Choroid plexus epithelial cell (primary cell): ENCODE measurements at regions not wholly inside any gene's neighbourhood (a gene's known extent, or its start where the extent isn't known, plus 50 kb on each side); places are given as distances from the start of the nearest gene placed in this dataset.
A peak's percentile ranks its signal among the peaks of the same experiment; 100 is the strongest.

Source experiments
- DNase-seq: peaks from one replicate; pipeline ENCODE4 v3.0.0-alpha.2; 2010; ENCODE audit warnings: low read depth
- H3K4me3 ChIP-seq: 2 replicates; pipeline ENCODE4 v1.5.1; 2011; ENCODE audit warnings: low read depth, mild to moderate bottlenecking, control low read depth, low read length, moderate library complexity
- CTCF ChIP-seq: conservative IDR thresholded peaks from 2 replicates; pipeline ENCODE4 v1.5.1; 2011; ENCODE audit warnings: low read depth, mild to moderate bottlenecking, control low read depth, inconsistent platforms, low read length, moderate library complexity

GRCh38 chr13:33340631-33341030, 55.1 kb upstream of the STARD13 start:
- peak; percentile 61 for DNase-seq
- no peak overlapping the region for H3K4me3 ChIP-seq
- no peak for TF ChIP-seq CTCF

DNA sequence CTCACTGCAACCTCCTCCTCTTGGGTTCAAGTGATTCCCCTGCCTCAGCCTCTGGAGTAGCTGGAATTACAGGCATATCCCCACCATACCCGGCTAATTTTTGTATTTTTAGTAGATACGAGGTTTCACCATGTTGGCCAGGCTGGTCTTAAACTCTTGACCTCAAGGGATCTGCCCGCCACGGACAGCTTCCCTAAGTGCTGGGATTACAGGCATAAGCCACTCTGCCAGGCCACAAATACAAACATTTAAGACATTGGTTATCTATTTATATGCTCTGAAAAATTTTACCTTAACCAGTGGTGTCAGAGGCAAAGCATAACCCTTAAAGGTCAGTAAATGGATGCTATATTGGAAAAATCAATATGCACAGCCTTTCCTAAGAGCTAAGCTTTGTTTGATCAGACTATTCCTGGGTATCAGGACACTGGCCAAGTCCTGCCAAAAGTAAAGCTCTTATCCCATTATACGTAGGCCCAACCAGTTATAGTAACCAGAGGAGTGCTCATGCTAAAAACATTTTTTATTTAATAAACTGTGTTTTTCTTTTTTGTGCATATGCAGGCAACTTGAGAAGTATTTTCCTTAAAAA, 56.4 kb upstream of the STARD13 start:
- DNase-seq: no peak
- no peak for TF ChIP-seq CTCF

GRCh38 chr13:33345842-33346241, 60.3 kb upstream of the STARD13 start:
- TF ChIP-seq CTCF: no peak
- DNase-seq: no peak
- H3K4me3 ChIP-seq: no peak overlapping the region

More for the DNA sequence above, 56.4 kb upstream of the STARD13 start:
- H3K4me3 ChIP-seq: no peak overlapping the region

DNA sequence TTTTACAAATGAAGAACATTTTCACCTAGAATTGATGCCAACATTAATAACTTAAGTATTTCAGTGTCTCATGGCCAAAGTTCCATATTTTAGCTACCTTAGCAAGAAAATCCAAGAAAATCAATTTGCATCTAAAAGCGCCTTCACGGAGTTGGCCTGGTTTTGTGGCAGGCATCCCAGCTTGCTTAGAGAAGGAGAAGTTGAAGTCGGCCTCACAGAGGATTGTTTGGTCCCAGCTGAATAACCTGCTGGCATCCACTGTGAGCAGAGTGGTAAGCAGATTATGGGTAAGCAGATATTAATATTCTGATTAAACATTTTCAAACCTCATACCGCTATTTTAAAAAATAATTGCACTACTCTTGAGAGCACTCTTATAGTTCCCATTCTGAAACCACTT, 62.3 kb upstream of the STARD13 start:
- no peak for TF ChIP-seq CTCF
- no peak for DNase-seq
- H3K4me3 ChIP-seq: no peak overlapping the region

- no peak overlapping the region for H3K4me3 ChIP-seq
- no peak for TF ChIP-seq CTCF
- peak; percentile 27 for DNase-seq
Measured at GRCh38 chr13:33348366-33348765, 62.8 kb upstream of the STARD13 start.

- DNase-seq: no peak
- H3K4me3 ChIP-seq: peak overlapping the region; percentile 79
- no peak for TF ChIP-seq CTCF
Measured at GRCh38 chr13:33349288-33349985, 63.9 kb upstream of the STARD13 start.
